ENCODE measurements at regions not wholly inside any gene's neighbourhood (a gene's known extent, or its start where the extent isn't known, plus 50 kb on each side); places are given as distances from the start of the nearest gene placed in this dataset.

GRCh38 chr20:41887500-41887899 lies 269.3 kb upstream of the CHD6 start:
- DNase-seq (ENCODE audit: low spot score) (no peak), ATAC-seq (no peak)
- Mint-ChIP-seq H3K27ac (no peak overlapping the region), H3K27me3 (ENCODE audit: low read depth) (no peaks in the 10 kb centered on the region), H3K4me1 (peaks cover 36% of the 10 kb centered on the region), H3K36me3 (no peaks in the 10 kb centered on the region), H3K4me3 (no peak overlapping the region), H3K9me3 (peaks cover 4% of the 10 kb centered on the region; the same call in 1 of the 2 replicates)
- no peak for TF ChIP-seq MYBL2 (CRISPR knock-in tag; IDR thresholded peaks at IDR 0.05)
- no peak for TF ChIP-seq USF2 (CRISPR knock-in tag; IDR thresholded peaks at IDR 0.05)
- TF ChIP-seq GABPB1 (CRISPR knock-in tag; IDR thresholded peaks at IDR 0.05), result no peak
- TF ChIP-seq ERG (CRISPR knock-in tag; IDR thresholded peaks at IDR 0.05), result no peak
- TF ChIP-seq ARID4B (CRISPR knock-in tag; IDR thresholded peaks at IDR 0.05; ENCODE audit: borderline replicate concordance), result no peak
- TF ChIP-seq ZNF263 (CRISPR knock-in tag; IDR thresholded peaks at IDR 0.05; ENCODE audit: low read depth), result no peak
- TF ChIP-seq FOXP1 (CRISPR knock-in tag; IDR thresholded peaks at IDR 0.05; ENCODE audit: borderline replicate concordance), result no peak
- no peak for TF ChIP-seq ZNF425 (CRISPR knock-in tag; conservative IDR thresholded peaks at IDR 0.05)
- TF ChIP-seq CREB1 (CRISPR knock-in tag; IDR thresholded peaks at IDR 0.05), result no peak
- TF ChIP-seq MAX (CRISPR knock-in tag; IDR thresholded peaks at IDR 0.05), result no peak
- TF ChIP-seq NFATC4 (CRISPR knock-in tag; IDR thresholded peaks at IDR 0.05), result no peak
- no peak for TF ChIP-seq GRHL2 (CRISPR knock-in tag; IDR thresholded peaks at IDR 0.05; ENCODE audit: insufficient replicate concordance, severe bottlenecking)
- no peak for TF ChIP-seq ZNF396 (CRISPR knock-in tag; IDR thresholded peaks at IDR 0.05; ENCODE audit: borderline replicate concordance)
- CTCF ChIA-PET, result interaction anchor here (0.7 to 1.3 kb wide), 2 partner anchors 77 to 149 kb away, joined by 3 to 4 read pairs; no protein-coding TSS in a partner anchor
- POLR2A ChIA-PET, result no interaction called here

- no peak for ATAC-seq
- POLR2A ChIA-PET, result no interaction called here
- H3K27me3 Mint-ChIP-seq (ENCODE audit: low read depth), result no peaks in the 10 kb centered on the region
- TF ChIP-seq USF1 (CRISPR knock-in tag; IDR thresholded peaks at IDR 0.05) (no peak), MXD4 (CRISPR knock-in tag; IDR thresholded peaks at IDR 0.05; ENCODE audit: borderline replicate concordance) (no peak), IRF2 (CRISPR knock-in tag; IDR thresholded peaks at IDR 0.05; ENCODE audit: borderline replicate concordance, low read depth) (no peak), ZBTB43 (CRISPR knock-in tag; IDR thresholded peaks at IDR 0.05) (no peak), ZNF138 (CRISPR knock-in tag; conservative IDR thresholded peaks at IDR 0.05) (no peak), ZBTB21 (CRISPR knock-in tag; IDR thresholded peaks at IDR 0.05; ENCODE audit: borderline replicate concordance) (no peak), ATF1 (CRISPR knock-in tag; IDR thresholded peaks at IDR 0.05) (no peak), NFE2L1 (CRISPR knock-in tag; IDR thresholded peaks at IDR 0.05) (no peak), RORB (CRISPR knock-in tag; IDR thresholded peaks at IDR 0.05) (no peak)
- CTCF ChIA-PET, result no interaction called here
- H3K4me1 Mint-ChIP-seq, result peaks cover 14% of the 10 kb centered on the region
- no peak overlapping the region for H3K4me3 Mint-ChIP-seq
- H3K36me3 Mint-ChIP-seq, result no peaks in the 10 kb centered on the region
- DNase-seq (ENCODE audit: low spot score), result no peak
- H3K27ac Mint-ChIP-seq, result no peak overlapping the region
- H3K9me3 Mint-ChIP-seq, result no peaks in the 10 kb centered on the region
Measured at GRCh38 chr20:41881466-41882046, 263.4 kb upstream of the CHD6 start.
